ENCODE measurements at regions not wholly inside any gene's neighbourhood (a gene's known extent, or its start where the extent isn't known, plus 50 kb on each side); places are given as distances from the start of the nearest gene placed in this dataset.
A peak's percentile ranks its signal among the peaks of the same experiment; 100 is the strongest.

GRCh38 chr21:15543473-15543872 is 186.3 kb upstream of the USP25 start (continued):
- TF ChIP-seq ZNF281 (CRISPR knock-in tag; IDR thresholded peaks at IDR 0.05; ENCODE audit: borderline replicate concordance) (peak; percentile 84), ZKSCAN8 (CRISPR knock-in tag; IDR thresholded peaks at IDR 0.05; ENCODE audit: borderline replicate concordance) (no peak), KDM1A (CRISPR knock-in tag; IDR thresholded peaks at IDR 0.05) (no peak), ZBTB43 (CRISPR knock-in tag; conservative IDR thresholded peaks at IDR 0.05) (no peak), CEBPB (IDR thresholded peaks at IDR 0.05; ENCODE audit: borderline replicate concordance, low read depth, low read length) (peak; percentile 97), ZNF264 (CRISPR knock-in tag; IDR thresholded peaks at IDR 0.05) (peak; percentile 94), SMC3 (IDR thresholded peaks at IDR 0.05; ENCODE audit: low read length) (peak; percentile 64; the same call in 1 of the 2 replicates), POGZ (CRISPR knock-in tag; IDR thresholded peaks at IDR 0.05) (peak; percentile 68; the same call in 1 of the 2 replicates), EP300 (IDR thresholded peaks at IDR 0.05; ENCODE audit: low read depth in 2 of 2, low read length in 2 of 2) (0 out of 4 replicates have a peak, but pooled peaks of 1 of the 2 experiments have one; percentile 6), EP300 (CRISPR knock-in tag; IDR thresholded peaks at IDR 0.05; ENCODE audit: borderline replicate concordance) (no peak), XRCC5 (optimal IDR thresholded peaks at IDR 0.05; ENCODE audit: low read length) (peak; percentile 41), HIVEP1 (CRISPR knock-in tag; IDR thresholded peaks at IDR 0.05) (no peak), YEATS2 (CRISPR knock-in tag; IDR thresholded peaks at IDR 0.05; ENCODE audit: borderline replicate concordance) (no peak), MYC (CRISPR knock-in tag; IDR thresholded peaks at IDR 0.05; ENCODE audit: borderline replicate concordance) (peak; percentile 54; the same call in 1 of the 2 replicates), YY1 (IDR thresholded peaks at IDR 0.05; ENCODE audit: insufficient read depth, insufficient replicate concordance, low read depth, low read length) (peak; percentile 59), ZNF644 (CRISPR knock-in tag; IDR thresholded peaks at IDR 0.05; ENCODE audit: low read depth) (peak; percentile 80; the same call in 1 of the 2 replicates), ZNF672 (CRISPR knock-in tag; IDR thresholded peaks at IDR 0.05) (no peak), TFDP2 (CRISPR knock-in tag; IDR thresholded peaks at IDR 0.05) (peak; percentile 49; the same call in 1 of the 2 replicates), MAX (IDR thresholded peaks at IDR 0.05) (peak; percentile 76)
